SU-DHL-6 (cell line): ENCODE measurements at regions not wholly inside any gene's neighbourhood (a gene's known extent, or its start where the extent isn't known, plus 50 kb on each side); places are given as distances from the start of the nearest gene placed in this dataset.

Source experiments
- H2AFZ ChIP-seq: fragments of 200-600 bp; sonication (generic); 2 replicates; pipeline ENCODE4 v1.6.1; 2014; ENCODE audit warnings: low read depth, mild to moderate bottlenecking, moderate library complexity, mixed read lengths, antibody characterized with exemption, low read length; ENCODE audit not compliant: severe bottlenecking
- H3F3A ChIP-seq: fragments of 200-600 bp; shearing (Covaris generic); 2 replicates; pipeline ENCODE4 v1.6.0; 2016; ENCODE audit warnings: antibody characterized with exemption, mild to moderate bottlenecking; ENCODE audit not compliant: insufficient read depth
- H3K27ac ChIP-seq: fragments of 200-600 bp; sonication (generic); 2 replicates; pipeline ENCODE4 v1.5.1; 2016; ENCODE audit warnings: low read depth, mild to moderate bottlenecking, low read length, moderate library complexity, mixed read lengths
- H3K27me3 ChIP-seq: fragments of 200-600 bp; sonication (generic), shearing (Covaris generic); 2 replicates; pipeline ENCODE4 v1.6.0; 2014; ENCODE audit warnings: mild to moderate bottlenecking, low read length
- H3K36me3 ChIP-seq: fragments of 200-600 bp; sonication (generic); 2 replicates; pipeline ENCODE4 v1.6.1; 2014; ENCODE audit warnings: mild to moderate bottlenecking, low read length, mixed read lengths
- H3K4me2 ChIP-seq: fragments of 300-600, 200-600 bp; shearing (Covaris generic), sonication (generic); 2 replicates; pipeline ENCODE4 v1.6.0; 2014; ENCODE audit warnings: low read length, low read depth, mild to moderate bottlenecking; ENCODE audit not compliant: poor library complexity, severe bottlenecking
- H3K4me3 ChIP-seq: fragments of 200-600 bp; sonication (generic); 2 replicates; pipeline ENCODE4 v1.5.1; 2014; ENCODE audit warnings: antibody characterized with exemption, low read length, mild to moderate bottlenecking, mixed read lengths; ENCODE audit not compliant: insufficient read depth, poor library complexity, severe bottlenecking
- H3K79me2 ChIP-seq: fragments of 200-600 bp; sonication (generic); 2 replicates; pipeline ENCODE4 v1.6.1; 2014; ENCODE audit warnings: mild to moderate bottlenecking, low read length, moderate library complexity; ENCODE audit not compliant: insufficient read depth
- H3K9ac ChIP-seq: fragments of 200-600 bp; sonication (generic); 2 replicates; pipeline ENCODE4 v1.7.0; 2014; ENCODE audit warnings: mild to moderate bottlenecking, low read length
- H3K9me2 ChIP-seq: fragments of 200-600 bp; sonication (generic); replicated peaks from 2 replicates; pipeline ENCODE4 v1.6.1; 2014; ENCODE audit warnings: low read length; ENCODE audit not compliant: insufficient read depth
- H3K9me3 ChIP-seq: fragments of 200-600 bp; sonication (generic); 2 replicates; pipeline ENCODE4 v1.6.1; 2014; ENCODE audit warnings: low read length, mixed read lengths; ENCODE audit not compliant: insufficient read depth
- H4K20me1 ChIP-seq: fragments of 200-600 bp; sonication (generic); 2 replicates; pipeline ENCODE4 v1.6.1; 2014; ENCODE audit warnings: low read depth, mild to moderate bottlenecking, antibody characterized with exemption, low read length, moderate library complexity, mixed read lengths
- EZH2phosphoT487 ChIP-seq: fragments of 200-600 bp; sonication (generic), shearing (Covaris generic); conservative IDR thresholded peaks from 2 replicates; pipeline ENCODE4 v1.6.1; 2018; ENCODE audit warnings: mild to moderate bottlenecking, antibody characterized with exemption, low read length, moderate library complexity, mixed read lengths
- TF ChIP-seq, protein P1 (sequence below): fragments of 200-600 bp; sonication (generic); IDR thresholded peaks from one replicate; pipeline ENCODE4 v1.5.1; 2017; ENCODE audit warnings: antibody characterized with exemption, mild to moderate bottlenecking, low read length, moderate library complexity; ENCODE audit not compliant: insufficient read depth, poor library complexity, severe bottlenecking

DNA sequence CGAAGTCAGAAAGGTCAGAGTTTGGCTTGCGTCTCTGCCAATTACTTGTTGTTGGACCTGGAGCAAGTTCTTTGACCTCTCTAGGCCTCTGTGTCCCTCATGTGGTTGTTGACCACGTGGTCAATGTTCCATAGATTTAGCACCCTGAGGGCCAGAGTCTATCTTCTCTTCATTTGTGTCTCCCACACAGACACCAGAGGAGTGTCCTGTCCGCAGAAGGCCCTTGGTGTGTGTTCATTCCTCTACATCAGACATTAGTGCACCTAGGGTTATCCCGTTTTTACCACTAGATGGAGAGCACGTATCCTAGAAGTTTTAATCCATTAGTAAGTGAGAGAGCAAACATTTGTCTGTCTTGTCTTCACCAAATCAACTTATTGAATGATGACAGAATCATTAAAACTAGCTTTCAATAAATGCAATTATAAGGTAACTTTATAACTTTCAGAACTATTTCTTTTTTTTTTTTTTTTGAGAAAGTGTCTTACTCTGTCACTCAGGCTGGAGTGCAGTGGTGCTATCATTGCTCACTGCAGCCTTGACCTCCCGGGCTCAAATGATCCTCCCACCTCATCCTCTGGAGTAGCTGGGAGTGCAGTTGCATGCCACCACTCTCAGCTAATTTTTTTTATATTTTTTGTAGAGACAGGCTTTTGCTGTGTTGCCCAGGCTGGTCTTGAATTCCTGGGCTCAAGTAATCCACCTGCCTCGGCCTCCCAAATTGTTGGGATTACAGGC, 122.5 kb upstream of the ANKRD1 start:
- TF ChIP-seq, protein P1, sequence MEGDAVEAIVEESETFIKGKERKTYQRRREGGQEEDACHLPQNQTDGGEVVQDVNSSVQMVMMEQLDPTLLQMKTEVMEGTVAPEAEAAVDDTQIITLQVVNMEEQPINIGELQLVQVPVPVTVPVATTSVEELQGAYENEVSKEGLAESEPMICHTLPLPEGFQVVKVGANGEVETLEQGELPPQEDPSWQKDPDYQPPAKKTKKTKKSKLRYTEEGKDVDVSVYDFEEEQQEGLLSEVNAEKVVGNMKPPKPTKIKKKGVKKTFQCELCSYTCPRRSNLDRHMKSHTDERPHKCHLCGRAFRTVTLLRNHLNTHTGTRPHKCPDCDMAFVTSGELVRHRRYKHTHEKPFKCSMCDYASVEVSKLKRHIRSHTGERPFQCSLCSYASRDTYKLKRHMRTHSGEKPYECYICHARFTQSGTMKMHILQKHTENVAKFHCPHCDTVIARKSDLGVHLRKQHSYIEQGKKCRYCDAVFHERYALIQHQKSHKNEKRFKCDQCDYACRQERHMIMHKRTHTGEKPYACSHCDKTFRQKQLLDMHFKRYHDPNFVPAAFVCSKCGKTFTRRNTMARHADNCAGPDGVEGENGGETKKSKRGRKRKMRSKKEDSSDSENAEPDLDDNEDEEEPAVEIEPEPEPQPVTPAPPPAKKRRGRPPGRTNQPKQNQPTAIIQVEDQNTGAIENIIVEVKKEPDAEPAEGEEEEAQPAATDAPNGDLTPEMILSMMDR: no peak
- TF ChIP-seq EZH2phosphoT487: no peak
- H2AFZ ChIP-seq: no peak overlapping the region
- no peaks in the 10 kb centered on the region for H3K27me3 ChIP-seq
- H4K20me1 ChIP-seq: no peaks in the 10 kb centered on the region
- no peak overlapping the region for H3K9ac ChIP-seq
- no peaks in the 10 kb centered on the region for H3K79me2 ChIP-seq
- no peak overlapping the region for H3K4me2 ChIP-seq
- no peaks in the 10 kb centered on the region for H3F3A ChIP-seq
- no peaks in the 10 kb centered on the region for H3K9me2 ChIP-seq
- no peaks in the 10 kb centered on the region for H3K36me3 ChIP-seq
- no peaks in the 10 kb centered on the region for H3K9me3 ChIP-seq
- H3K27ac ChIP-seq: no peak overlapping the region
- H3K4me3 ChIP-seq: no peak overlapping the region

DNA sequence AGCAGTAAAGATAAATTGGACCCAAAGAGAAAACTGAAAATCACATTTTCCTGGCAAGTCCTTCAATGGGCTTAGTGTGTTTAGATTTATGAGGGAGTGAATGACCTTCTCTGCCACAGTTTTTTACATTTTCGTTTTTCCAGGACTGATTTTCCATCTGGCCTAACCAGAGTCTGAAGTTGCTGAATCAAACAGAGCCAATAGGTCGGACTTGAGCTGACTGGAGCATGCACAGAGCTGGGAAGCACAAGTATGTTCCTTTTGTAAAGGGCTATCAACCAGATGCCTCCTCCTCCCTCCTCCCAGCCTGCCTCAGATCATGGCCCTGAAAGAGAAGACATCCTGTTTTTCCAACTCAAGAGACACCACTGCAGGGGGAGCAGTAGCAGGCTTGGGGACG, 126.0 kb upstream of the ANKRD1 start:
- no peaks in the 10 kb centered on the region for H3K79me2 ChIP-seq
- no peaks in the 10 kb centered on the region for H3K27me3 ChIP-seq
- H3K9ac ChIP-seq: no peak overlapping the region
- no peak overlapping the region for H3K4me2 ChIP-seq
- TF ChIP-seq EZH2phosphoT487: no peak
- TF ChIP-seq, protein P1: no peak
- H4K20me1 ChIP-seq: no peaks in the 10 kb centered on the region
- H3K36me3 ChIP-seq: no peaks in the 10 kb centered on the region
- H3K9me3 ChIP-seq: no peaks in the 10 kb centered on the region
- no peaks in the 10 kb centered on the region for H3F3A ChIP-seq
- H3K9me2 ChIP-seq: no peaks in the 10 kb centered on the region
- H3K4me3 ChIP-seq: no peak overlapping the region
- no peak overlapping the region for H3K27ac ChIP-seq
- H2AFZ ChIP-seq: no peak overlapping the region

DNA sequence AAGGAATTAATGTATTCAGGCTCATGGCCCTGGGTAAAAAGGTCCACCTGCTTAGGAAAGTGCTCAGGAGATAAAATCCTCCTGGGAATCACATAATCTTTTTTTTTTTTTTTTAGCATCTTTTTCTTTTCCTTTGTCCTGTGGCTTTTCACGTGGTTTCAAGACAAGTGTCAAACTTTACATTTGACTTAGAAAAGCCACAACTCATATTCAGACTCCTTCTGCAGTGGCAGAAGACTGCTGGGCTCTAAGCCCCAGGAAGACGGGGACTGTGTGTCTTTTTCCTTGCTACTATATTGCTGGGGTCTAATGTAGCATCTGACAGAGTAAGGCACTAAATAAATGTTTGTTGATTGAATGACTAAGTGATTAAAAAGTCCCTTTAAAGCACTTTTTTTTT, 127.5 kb upstream of the ANKRD1 start:
- no peaks in the 10 kb centered on the region for H3K9me2 ChIP-seq
- H3K27me3 ChIP-seq: no peaks in the 10 kb centered on the region
- H2AFZ ChIP-seq: no peak overlapping the region
- no peak overlapping the region for H3K27ac ChIP-seq
- H3F3A ChIP-seq: no peaks in the 10 kb centered on the region
- H3K36me3 ChIP-seq: no peaks in the 10 kb centered on the region
- H3K4me3 ChIP-seq: no peak overlapping the region
- no peaks in the 10 kb centered on the region for H3K9me3 ChIP-seq
- H3K4me2 ChIP-seq: no peak overlapping the region
- no peaks in the 10 kb centered on the region for H3K79me2 ChIP-seq
- H3K9ac ChIP-seq: no peak overlapping the region
- no peak for TF ChIP-seq EZH2phosphoT487
- TF ChIP-seq, protein P1: no peak
- no peaks in the 10 kb centered on the region for H4K20me1 ChIP-seq
